ENCODE measurements at regions not wholly inside any gene's neighbourhood (a gene's known extent, or its start where the extent isn't known, plus 50 kb on each side); places are given as distances from the start of the nearest gene placed in this dataset.

GRCh38 chr12:88982694-88983093 lies 369.6 kb downstream of the DUSP6 start:
- no peak for DNase-seq

GRCh38 chr12:88977115-88977514 lies 375.2 kb downstream of the DUSP6 start:
- no peak for DNase-seq

- DNase-seq, result no peak
Observed at GRCh38 chr12:88973998-88974397, 378.3 kb downstream of the DUSP6 start.

- no peak for DNase-seq
Observed at GRCh38 chr12:88970740-88971139, 381.6 kb downstream of the DUSP6 start.

GRCh38 chr12:88969127-88969526 lies 383.2 kb downstream of the DUSP6 start:
- no peak for DNase-seq

GRCh38 chr12:88960213-88960878 lies 380.1 kb upstream of the KITLG start:
- no peak for DNase-seq

- DNase-seq, result no peak
Observed at GRCh38 chr12:88958946-88959345, 378.7 kb upstream of the KITLG start.

GRCh38 chr12:88958153-88958552 lies 377.9 kb upstream of the KITLG start:
- no peak for DNase-seq

GRCh38 chr12:88957358-88957757 lies 377.1 kb upstream of the KITLG start:
- no peak for DNase-seq

- DNase-seq, result no peak
Observed at GRCh38 chr12:88955531-88955930, 375.3 kb upstream of the KITLG start.

- DNase-seq, result no peak
Observed at GRCh38 chr12:88953029-88953586, 372.8 kb upstream of the KITLG start.

- no peak for DNase-seq
Observed at GRCh38 chr12:88952562-88952942, 372.3 kb upstream of the KITLG start.

GRCh38 chr12:88951860-88952561 lies 371.7 kb upstream of the KITLG start:
- no peak for DNase-seq

- DNase-seq, result no peak
Observed at GRCh38 chr12:88951177-88951576, 370.9 kb upstream of the KITLG start.

- DNase-seq, result no peak
Observed at GRCh38 chr12:88947486-88948043, 367.3 kb upstream of the KITLG start.

GRCh38 chr12:88946372-88946997 lies 366.2 kb upstream of the KITLG start:
- no peak for DNase-seq

- DNase-seq, result no peak
Observed at GRCh38 chr12:88945051-88945732, 364.9 kb upstream of the KITLG start.

GRCh38 chr12:88944397-88944796 lies 364.1 kb upstream of the KITLG start:
- DNase-seq, result no peak

- DNase-seq, result no peak
Observed at GRCh38 chr12:88940854-88941253, 360.6 kb upstream of the KITLG start.

GRCh38 chr12:88935856-88936255 lies 355.6 kb upstream of the KITLG start:
- no peak for DNase-seq

GRCh38 chr12:88934163-88934747 lies 354.0 kb upstream of the KITLG start:
- DNase-seq, result no peak

GRCh38 chr12:88932457-88932856 lies 352.2 kb upstream of the KITLG start:
- DNase-seq, result no peak

- DNase-seq, result no peak
Observed at GRCh38 chr12:88931598-88931997, 351.3 kb upstream of the KITLG start.
